K562 (cell line): ENCODE measurements at regions not wholly inside any gene's neighbourhood (a gene's known extent, or its start where the extent isn't known, plus 50 kb on each side); places are given as distances from the start of the nearest gene placed in this dataset.

Experiments used
- ATAC-seq: fragments of 200-7000 bp; cut with Tn5 transposase; 3 replicates; pipeline ENCODE4 v1.9.1; 2020; ENCODE audit warnings: moderate library complexity
- BruUV-seq: library from RNA; stranded (reverse); fragments of 400-500 nt; replicated peaks from 2 replicates; lab custom pipeline; 2021; lab: Mats Ljungman, UMichigan
- CTCF ChIA-PET: fragments of 300-600 bp; formaldehyde crosslinking; extraction: SDS; loops from one replicate; lab custom pipeline; 2021; ENCODE audit warnings: low intra/inter-chr PET ratio; lab: Yijun Ruan, JAX
- POLR2A ChIA-PET: fragments of 300-600, 350-650 bp; sonication (Branson Sonifier 250); formaldehyde crosslinking; extraction: SDS; loops from one replicate; lab custom pipeline; 2021; ENCODE audit warnings: antibody characterized with exemption, inconsistent platforms; lab: Yijun Ruan, JAX
- DNase-seq, 4 experiments: peaks; one replicate each; pipeline versions ENCODE4 v3.0.0 to v3.0.0-alpha.2; 2011 to 2018; ENCODE audit warnings: low spot score in 3 of 4, mixed read lengths in 3 of 4; ENCODE audit errors: extremely low read depth in 1 of 4
- FAIRE-seq: peaks from 2 replicates; lab custom pipeline; 2011; peaks lifted over from hg19 to GRCh38; lab: Jason Lieb, UNC
- H2AFZ ChIP-seq: 2 replicates; pipeline ENCODE4 v1.6.0; 2011; ENCODE audit warnings: low read depth, low read length, control low read depth, inconsistent platforms
- H3K27ac ChIP-seq: fragments of 200-600 bp; 3 replicates; pipeline ENCODE4 v1.8.0; 2011; ENCODE audit warnings: low read depth, mild to moderate bottlenecking, control low read depth, inconsistent platforms, low read length, moderate library complexity, mixed read lengths; ENCODE audit errors: extremely low read depth
- H3K27me3 ChIP-seq, 2 experiments: fragments of 300-600 bp in 1 of 2; 2 replicates in 1 of 2; 3 replicates in 1 of 2; pipeline versions ENCODE4 v1.6.0 to v1.8.0; 2011; ENCODE audit warnings: inconsistent platforms in 2 of 2, low read length in 2 of 2, mild to moderate bottlenecking in 1 of 2, mixed read lengths in 1 of 2, moderate library complexity in 1 of 2; ENCODE audit not compliant: control insufficient read depth in 2 of 2, insufficient read depth in 2 of 2
- H3K36me3 ChIP-seq: fragments of 300-600 bp; 3 replicates; pipeline ENCODE4 v1.8.0; 2011; ENCODE audit warnings: mild to moderate bottlenecking, low read length, inconsistent platforms; ENCODE audit not compliant: control insufficient read depth, insufficient read depth
- H3K4me1 ChIP-seq, 2 experiments: fragments of 200-600 bp in 1 of 2; replicated peaks in 1 of 2; 2 replicates in 1 of 2; 3 replicates in 1 of 2; pipeline versions ENCODE4 v1.5.1 to v1.8.0; 2011; ENCODE audit warnings: inconsistent platforms in 2 of 2, low read length in 2 of 2, mild to moderate bottlenecking in 1 of 2, mixed read lengths in 1 of 2, moderate library complexity in 1 of 2; ENCODE audit not compliant: control insufficient read depth in 2 of 2, insufficient read depth in 2 of 2
- H3K4me2 ChIP-seq: 2 replicates; pipeline ENCODE4 v1.6.1; 2011; ENCODE audit warnings: low read length, control low read depth, inconsistent platforms, mixed read lengths; ENCODE audit not compliant: insufficient read depth
- H3K4me3 ChIP-seq: fragments of 200-600 bp; sonication (generic), shearing (Covaris generic); 2 replicates; pipeline ENCODE4 v1.5.1; 2016; ENCODE audit warnings: control low read depth, inconsistent platforms
- H3K79me2 ChIP-seq: fragments of 200-600 bp; 3 replicates; pipeline ENCODE4 v1.8.0; 2011; ENCODE audit warnings: low read length, inconsistent platforms; ENCODE audit not compliant: control insufficient read depth, insufficient read depth
- H3K9ac ChIP-seq, 2 experiments: 2 replicates each; pipeline versions ENCODE4 v1.6.0 to v1.6.1; 2011; ENCODE audit warnings: low read depth in 2 of 2, low read length in 2 of 2, control low read depth in 1 of 2, inconsistent platforms in 1 of 2, mild to moderate bottlenecking in 1 of 2, mixed read lengths in 1 of 2; ENCODE audit not compliant: insufficient read depth in 1 of 2
- H3K9me1 ChIP-seq: one replicate; pipeline ENCODE4 v1.6.0; 2011; ENCODE audit warnings: inconsistent platforms, mild to moderate bottlenecking, low read length, moderate library complexity; ENCODE audit not compliant: control insufficient read depth, insufficient read depth
- H3K9me3 ChIP-seq: replicated peaks from 2 replicates; pipeline ENCODE4 v1.5.1; 2011; ENCODE audit warnings: low read depth, low read length, inconsistent platforms; ENCODE audit not compliant: control insufficient read depth, insufficient read depth
- H4K20me1 ChIP-seq: replicated peaks from 2 replicates; pipeline ENCODE4 v1.6.1; 2011; ENCODE audit warnings: low read length, inconsistent platforms, mixed read lengths; ENCODE audit not compliant: control insufficient read depth, insufficient read depth
- CAMTA2 ChIP-seq: fragments of 250-450 bp; sonication (Bioruptor Pico); conservative IDR thresholded peaks from 2 replicates; pipeline ENCODE4 v1.5.1; 2022
- EP300 ChIP-seq: IDR thresholded peaks from 2 replicates; pipeline ENCODE4 v1.6.1; 2012; ENCODE audit warnings: low read length, improper control_type of control experiment
- EP400 ChIP-seq: fragments of 450-650 bp; IDR thresholded peaks from 2 replicates; pipeline ENCODE4 v1.6.1; 2017; ENCODE audit warnings: antibody characterized with exemption, mild to moderate bottlenecking, moderate library complexity
- FOXP1 ChIP-seq: sonication (generic); formaldehyde crosslinking; IDR thresholded peaks from 2 replicates; pipeline ENCODE4 v1.8.0; 2022; ENCODE audit warnings: mild to moderate bottlenecking, missing genetic modification reagents
- PHB ChIP-seq: fragments of 250-450 bp; sonication (Bioruptor Pico); IDR thresholded peaks from 2 replicates; pipeline ENCODE4 v1.5.0; 2021
- POLR2A ChIP-seq: fragments of 450-650 bp; conservative IDR thresholded peaks from 2 replicates; pipeline ENCODE4 v1.6.1; 2016
- TBP ChIP-seq: optimal IDR thresholded peaks from 2 replicates; pipeline ENCODE3; 2011; ENCODE audit warnings: low read depth, low read length, improper control_type of control experiment
- TRIM25 ChIP-seq: fragments of 450-650 bp; IDR thresholded peaks from 2 replicates; pipeline ENCODE4 v1.7.0; 2016; ENCODE audit warnings: borderline replicate concordance
- ZBTB12 ChIP-seq: fragments of 250-450 bp; sonication (Bioruptor Pico); IDR thresholded peaks from 2 replicates; pipeline ENCODE4 v1.4.0; 2020
- ZC3H4 ChIP-seq: sonication (generic); formaldehyde crosslinking; IDR thresholded peaks from 2 replicates; pipeline ENCODE4 v1.9.0; 2021; ENCODE audit warnings: missing genetic modification reagents, borderline replicate concordance
- ZNF175 ChIP-seq: fragments of 200-800 bp; sonication (Bioruptor generic); IDR thresholded peaks from 2 replicates; pipeline ENCODE4 v1.6.1; 2016; ENCODE audit warnings: low read depth, mild to moderate bottlenecking, missing genetic modification characterization, missing compliant biosample characterization
- ZNF311 ChIP-seq: fragments of 250-450 bp; sonication (Bioruptor Pico); IDR thresholded peaks from 2 replicates; pipeline ENCODE4 v1.4.0; 2020; ENCODE audit warnings: mild to moderate bottlenecking, moderate library complexity
- ZNF347 ChIP-seq: fragments of 450-650 bp; formaldehyde crosslinking; IDR thresholded peaks from 2 replicates; pipeline ENCODE4 v1.4.0; 2020; ENCODE audit warnings: low read depth, mild to moderate bottlenecking, moderate library complexity
- ZNF778 ChIP-seq: fragments of 450-650 bp; formaldehyde crosslinking; IDR thresholded peaks from 2 replicates; pipeline ENCODE4 v1.4.0; 2020; ENCODE audit warnings: mild to moderate bottlenecking, moderate library complexity
- WGBS: fragments of 100-300 bp; shearing (Covaris generic); methylation state at CpG from one replicate; pipeline ENCODE4 v1.1.6; 2016; ENCODE audit warnings: low coverage, mixed read lengths; ENCODE audit not compliant: insufficient coverage; ENCODE audit errors: missing lambda C conversion rate; 5-methylcytosine and 5-hydroxymethylcytosine counted together
- in situ Hi-C: fragments of 300-500 bp; cut with MboI; formaldehyde crosslinking; loops from 4 replicates; pipeline ENCODE4 v1.15.0; 2018; ENCODE audit warnings: inconsistent platforms, mixed read lengths
- intact Hi-C: fragments of 100-400 bp; cut with micrococcal nuclease; formaldehyde crosslinking; loops from 2 replicates; pipeline ENCODE4 v1.14.2; 2022

- TF ChIP-seq EP400 (no peak), TBP (no peak), ZNF311 (CRISPR knock-in tag) (no peak)
- no peak for DNase-seq
- Histone ChIP-seq H2AFZ (no peak overlapping the region), H3K4me2 (no peak overlapping the region), H3K27ac (no peak overlapping the region), H3K36me3 (no peaks in the 10 kb centered on the region), H3K4me3 (no peak overlapping the region), H3K4me1 (no peaks in the 10 kb centered on the region), H3K9ac (no peak overlapping the region), H3K79me2 (no peaks in the 10 kb centered on the region), H3K9me3 (no peaks in the 10 kb centered on the region), H3K9me1 (no peaks in the 10 kb centered on the region), H3K27me3 (peaks cover 0 to 8% of the 10 kb centered on the region in 2 experiments; a peak in 1 of 5 replicates), H4K20me1 (0 out of 2 replicates have a peak, but pooled peaks cover 4% of the 10 kb centered on the region)
- FAIRE-seq: no peak
- POLR2A ChIA-PET: no interaction called here
- WGBS: 4% methylated on average over 11 of the region's 12 CpGs
- in situ Hi-C loops (no loop called here), intact Hi-C loops (no loop called here)
- no peak for ATAC-seq
- no TSS peak for BruUV-seq
- CTCF ChIA-PET: no interaction called here
Observed at GRCh38 chrX:10039821-10040793, 72.9 kb downstream of the CLDN34 start.

GRCh38 chrX:10040961-10041360, 73.8 kb downstream of the CLDN34 start:
- Histone ChIP-seq H3K27ac (no peak overlapping the region), H3K9ac (no peak overlapping the region), H3K27me3 (peaks cover 0 to 14% of the 10 kb centered on the region in 2 experiments; a peak in 1 of 5 replicates), H3K36me3 (no peaks in the 10 kb centered on the region), H3K4me2 (no peak overlapping the region), H3K79me2 (no peaks in the 10 kb centered on the region), H3K4me3 (no peak overlapping the region), H4K20me1 (0 out of 2 replicates have a peak, but pooled peaks cover 4% of the 10 kb centered on the region), H3K9me3 (no peaks in the 10 kb centered on the region), H3K9me1 (no peaks in the 10 kb centered on the region), H3K4me1 (no peaks in the 10 kb centered on the region; a peak in 1 of 5 replicates), H2AFZ (no peak overlapping the region)
- CTCF ChIA-PET: no interaction called here
- BruUV-seq: no TSS peak
- DNase-seq: no peak
- intact Hi-C loops (no loop called here), in situ Hi-C loops (no loop called here)
- no peak for ATAC-seq
- FAIRE-seq: no peak
- POLR2A ChIA-PET: no interaction called here
- 3% methylated on average over 5 of the region's 5 CpGs for WGBS
- no peak for TF ChIP-seq ZNF175 (CRISPR knock-in tag)
- no peak for TF ChIP-seq PHB (CRISPR knock-in tag)
- no peak for TF ChIP-seq ZNF778 (CRISPR knock-in tag)
- no peak for TF ChIP-seq ZC3H4 (CRISPR knock-in tag)
- TF ChIP-seq ZBTB12 (CRISPR knock-in tag): no peak
- TF ChIP-seq FOXP1 (CRISPR knock-in tag): no peak
- TF ChIP-seq TRIM25: no peak
- no peak for TF ChIP-seq POLR2A
- TF ChIP-seq ZNF347: no peak
- no peak for TF ChIP-seq EP300
- no peak for TF ChIP-seq CAMTA2 (CRISPR knock-in tag)
